ENCODE measurements at regions not wholly inside any gene's neighbourhood (a gene's known extent, or its start where the extent isn't known, plus 50 kb on each side); places are given as distances from the start of the nearest gene placed in this dataset.
"Not testable (repeated sequence)": the region's sequence is repeated elsewhere in the genome, so short reads cannot be mapped to it uniquely, and the experiment has no call there.

DNA sequence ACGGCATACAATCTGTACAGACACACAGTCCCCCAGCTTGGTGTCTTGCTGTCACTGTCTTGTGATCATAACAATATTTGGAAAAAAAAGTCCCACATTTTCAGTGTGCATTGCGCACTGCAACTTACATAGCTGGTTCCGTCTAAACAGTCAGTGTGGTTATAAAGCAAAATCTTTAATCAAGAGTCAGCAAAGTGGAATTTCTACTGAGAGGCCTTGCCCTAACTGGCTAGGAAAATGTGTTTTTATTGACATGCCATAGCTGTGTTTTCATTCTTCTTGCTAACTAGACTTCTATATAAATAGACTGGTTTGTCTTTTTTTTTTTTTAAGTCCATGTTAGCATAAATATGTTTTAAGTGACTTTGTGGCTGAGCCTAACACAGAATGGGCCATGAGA is 174.8 kb downstream of the POLR2M start:
- peak; percentile 6 for DNase-seq (ENCODE audit: low read depth)

DNA sequence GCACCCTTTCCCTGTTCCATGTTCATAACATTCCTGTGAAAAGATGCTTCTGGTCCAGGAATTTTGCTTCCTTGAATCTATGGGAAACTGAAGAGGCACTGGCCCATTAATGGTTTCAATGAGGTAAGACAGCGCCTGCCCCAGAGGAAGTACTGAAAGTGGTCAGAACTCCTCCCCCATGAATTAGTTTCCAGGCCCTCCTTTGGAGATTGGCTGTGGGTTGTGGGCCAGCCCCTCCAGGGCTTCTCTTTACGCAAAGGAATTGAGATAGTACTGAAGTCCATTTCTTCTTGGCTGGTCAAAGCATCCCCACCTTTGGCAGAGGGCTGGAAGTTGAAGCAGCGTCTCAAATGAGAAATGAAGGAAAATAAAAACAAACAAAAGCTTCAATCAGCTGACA is 175.5 kb downstream of the POLR2M start:
- no peak for DNase-seq (ENCODE audit: low read depth)

DNA sequence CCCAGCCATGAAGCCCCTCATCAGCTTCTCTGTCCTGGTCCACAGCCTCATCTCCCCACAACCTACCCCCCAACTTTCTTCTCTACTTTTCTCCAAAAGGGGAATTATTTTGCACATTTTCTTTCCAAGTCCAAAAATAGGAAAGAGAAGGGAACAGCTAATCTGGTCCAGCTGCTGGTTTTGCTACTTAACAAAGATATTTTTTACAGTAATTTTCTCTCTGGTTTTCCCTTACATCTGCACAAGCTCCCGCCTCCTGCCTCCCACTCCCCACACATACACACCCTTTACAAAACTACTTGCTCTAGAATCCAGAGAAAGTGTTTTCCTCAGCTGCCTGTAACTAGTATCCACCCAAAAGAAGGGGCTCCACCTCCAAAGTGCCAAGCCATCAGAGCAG is 177.2 kb downstream of the POLR2M start:
- DNase-seq (ENCODE audit: low read depth), result no peak

DNA sequence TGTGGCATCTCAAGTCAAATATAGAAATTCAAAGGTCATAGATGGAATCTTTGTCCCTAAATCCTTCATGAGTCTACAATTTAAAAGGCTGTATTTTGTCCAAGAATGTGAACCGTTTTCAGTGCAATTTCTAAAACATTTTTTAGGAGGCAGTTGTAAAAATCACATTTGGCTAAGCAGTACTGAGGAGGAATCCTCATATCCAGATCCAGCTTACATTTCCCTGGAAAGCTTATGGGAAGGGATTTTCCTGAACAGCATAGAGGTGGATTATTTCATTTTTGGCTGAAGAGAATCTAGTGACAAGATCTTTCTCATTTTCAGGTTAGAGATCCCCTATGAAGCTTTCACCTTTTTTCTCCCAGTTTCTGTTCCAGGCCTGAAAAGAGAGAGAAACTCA is 178.4 kb downstream of the POLR2M start:
- no peak for DNase-seq (ENCODE audit: low read depth)

DNA sequence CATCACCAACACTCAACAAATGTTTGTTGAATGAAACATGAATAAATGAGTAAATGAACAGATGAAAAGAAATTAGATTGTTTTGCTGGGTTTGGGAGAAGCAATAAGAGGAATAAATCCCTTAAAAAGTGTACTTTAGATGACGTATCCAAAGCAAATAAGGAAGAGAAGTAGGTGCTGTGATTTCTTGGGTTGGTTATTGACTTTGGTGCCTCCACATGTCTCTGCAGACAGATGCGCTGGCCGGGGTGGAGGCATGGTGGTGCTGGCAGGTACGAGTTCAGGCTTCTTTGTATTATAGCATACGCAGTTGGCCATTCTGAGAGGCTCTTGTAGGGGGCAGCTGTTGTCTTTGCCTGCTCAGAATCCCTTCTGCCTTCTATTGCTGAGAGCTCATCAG is 178.9 kb downstream of the POLR2M start:
- no peak for DNase-seq (ENCODE audit: low read depth)

DNA sequence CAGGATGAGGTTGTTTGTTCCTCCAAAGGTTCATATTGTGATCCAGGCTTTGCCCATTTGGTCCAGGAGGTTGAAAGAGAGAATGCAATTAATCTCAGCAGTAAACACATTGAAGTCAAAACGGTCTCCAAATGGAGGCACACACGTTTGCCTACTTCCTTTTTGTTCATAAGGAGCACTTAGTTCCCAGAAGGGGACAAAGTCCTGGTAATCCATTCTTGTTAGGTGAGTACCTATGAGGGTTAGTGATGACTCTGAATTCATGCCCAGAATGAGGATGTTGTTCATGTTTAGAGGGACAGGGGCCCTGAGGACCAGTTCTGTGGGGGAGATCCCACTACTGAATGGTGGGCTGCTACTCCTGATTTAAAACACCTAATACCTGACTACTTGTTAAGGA is 177.7 kb downstream of the ALDH1A2 start:
- DNase-seq (ENCODE audit: low read depth), result no peak

DNA sequence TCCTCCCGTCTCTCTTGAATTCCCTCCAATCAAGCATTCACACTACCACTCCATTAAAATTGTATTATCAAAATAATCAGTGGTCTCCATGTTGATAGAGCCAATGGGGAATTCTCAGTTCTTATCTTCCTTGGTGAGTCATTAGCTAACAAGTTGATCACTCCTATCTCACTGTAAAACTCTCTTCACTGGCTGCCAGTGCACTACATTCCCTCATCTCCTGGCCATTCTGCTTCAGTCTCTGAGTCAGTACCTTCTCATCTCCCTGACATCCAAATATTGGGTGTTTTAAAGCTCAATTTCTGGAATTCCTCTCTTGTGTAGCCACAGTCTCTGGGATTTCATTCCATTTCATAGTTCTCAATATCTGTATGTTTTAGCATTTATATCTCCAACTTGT is 175.2 kb downstream of the ALDH1A2 start:
- DNase-seq (ENCODE audit: low read depth), result no peak

DNA sequence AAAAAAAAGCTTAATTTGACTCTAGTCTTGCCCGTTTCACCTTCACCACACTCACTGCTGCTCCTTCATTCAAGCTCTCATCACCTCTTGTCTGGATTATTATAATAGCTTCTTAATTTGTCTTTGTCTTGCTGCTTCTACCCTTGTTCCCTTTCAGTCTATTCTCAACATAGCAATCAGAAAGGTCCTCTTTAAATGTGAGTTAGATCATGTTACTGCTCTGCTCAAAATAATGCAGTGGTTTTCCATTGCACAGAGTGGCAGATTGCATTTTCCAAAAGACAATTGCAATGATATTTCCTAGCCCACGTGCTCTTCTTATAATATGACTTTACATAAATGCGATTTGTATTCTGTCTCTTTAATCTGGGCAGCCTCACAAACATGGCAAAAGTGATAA is 174.6 kb downstream of the ALDH1A2 start:
- DNase-seq (ENCODE audit: low read depth), result no peak

DNA sequence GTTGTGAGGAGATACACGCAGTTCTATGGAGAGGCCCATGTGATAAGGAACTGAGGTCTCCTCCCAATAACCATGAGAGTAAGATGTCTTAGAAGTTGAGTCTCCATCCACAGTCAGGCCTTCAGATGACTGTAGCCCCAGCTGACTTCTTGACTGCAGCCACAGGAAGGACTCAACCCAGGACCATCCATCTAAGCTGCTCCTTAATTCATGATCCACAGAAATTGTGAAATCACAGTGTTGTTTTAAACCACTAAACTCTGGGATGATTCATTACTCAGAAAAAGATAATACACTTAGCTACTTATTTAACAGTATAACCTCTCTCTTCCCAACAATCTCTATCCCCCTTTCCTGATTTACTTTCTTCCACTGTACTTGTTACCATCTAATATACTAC is 173.3 kb downstream of the ALDH1A2 start:
- DNase-seq (ENCODE audit: low read depth), result no peak

DNA sequence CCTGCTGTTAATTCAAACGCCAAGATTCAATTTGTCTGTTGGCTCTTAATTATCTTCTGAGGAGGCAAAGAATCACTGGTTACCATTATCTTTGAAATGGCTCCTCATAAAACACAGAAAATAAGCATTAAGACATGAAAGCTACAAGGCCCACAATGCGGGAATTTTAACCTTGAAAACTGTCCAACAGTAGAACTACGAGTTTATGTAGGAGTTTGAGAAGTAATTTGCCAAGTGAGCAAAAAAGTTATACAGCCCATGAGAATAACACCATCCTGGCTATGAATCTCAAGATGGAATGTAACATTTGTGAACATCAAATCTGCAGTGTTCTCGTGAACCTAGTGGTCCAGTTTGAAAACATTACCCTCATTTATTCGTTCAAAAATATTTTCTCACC is 172.5 kb downstream of the ALDH1A2 start:
- DNase-seq (ENCODE audit: low read depth), result no peak

DNA sequence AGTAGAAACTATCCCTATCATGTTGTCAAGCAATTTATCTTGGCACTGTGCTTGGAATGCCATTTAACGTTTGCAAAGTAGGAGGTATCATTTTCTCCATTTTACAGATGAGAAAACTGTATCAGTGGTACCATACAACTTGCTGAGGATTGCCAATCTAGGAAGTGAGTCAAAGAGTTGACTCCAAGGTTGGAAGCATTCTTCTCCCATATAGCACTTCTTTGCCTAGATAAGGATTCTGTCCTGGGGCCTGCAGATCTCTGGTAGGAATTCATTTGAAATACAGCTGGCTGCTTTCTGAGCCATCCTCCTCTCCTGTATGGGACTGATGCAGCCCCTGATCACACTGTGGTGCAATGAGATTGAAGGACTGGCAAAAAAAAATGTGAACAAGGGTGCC is 170.2 kb downstream of the ALDH1A2 start:
- no peak for DNase-seq (ENCODE audit: low read depth)

DNA sequence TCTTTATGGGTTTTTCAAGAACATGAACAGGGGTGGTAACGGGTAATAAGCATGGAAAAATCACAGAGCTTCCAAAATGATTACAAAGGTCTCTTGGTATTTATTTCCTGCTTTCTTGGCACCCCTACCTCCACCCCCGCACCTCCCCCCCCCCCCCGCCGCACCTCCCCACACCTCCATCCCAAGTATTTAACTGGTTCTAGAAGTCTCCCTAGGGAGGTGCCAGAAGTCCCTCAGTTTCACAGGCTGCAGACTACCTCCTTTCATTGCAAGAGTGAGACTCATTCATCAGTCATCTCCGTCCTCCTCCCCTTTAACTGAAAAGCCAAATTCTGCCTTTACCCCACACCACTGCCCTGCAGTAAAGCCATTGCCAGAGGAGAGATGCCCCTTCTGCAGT is 169.4 kb downstream of the ALDH1A2 start:
- no peak for DNase-seq (ENCODE audit: low read depth)

DNA sequence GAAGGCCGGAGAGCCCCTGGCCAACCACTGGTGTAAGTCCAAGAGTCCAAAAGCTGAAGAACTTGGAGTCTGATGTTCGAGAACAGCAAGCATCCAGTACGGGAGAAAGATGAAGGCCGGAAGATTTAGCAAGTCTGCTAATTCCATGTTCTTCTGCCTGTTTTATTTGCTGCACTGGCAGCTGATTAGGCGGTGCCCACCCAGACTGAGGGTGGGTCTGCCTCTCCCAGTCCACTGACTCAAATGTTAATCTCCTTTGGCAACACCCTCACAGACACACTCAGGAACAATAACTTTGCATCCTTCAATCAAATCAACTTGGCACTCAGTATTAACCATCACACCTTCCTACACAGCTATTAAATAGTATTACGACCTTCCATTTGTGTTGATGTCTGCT is 168.6 kb downstream of the ALDH1A2 start:
- DNase-seq (ENCODE audit: low read depth), result not testable (repeated sequence)

DNA sequence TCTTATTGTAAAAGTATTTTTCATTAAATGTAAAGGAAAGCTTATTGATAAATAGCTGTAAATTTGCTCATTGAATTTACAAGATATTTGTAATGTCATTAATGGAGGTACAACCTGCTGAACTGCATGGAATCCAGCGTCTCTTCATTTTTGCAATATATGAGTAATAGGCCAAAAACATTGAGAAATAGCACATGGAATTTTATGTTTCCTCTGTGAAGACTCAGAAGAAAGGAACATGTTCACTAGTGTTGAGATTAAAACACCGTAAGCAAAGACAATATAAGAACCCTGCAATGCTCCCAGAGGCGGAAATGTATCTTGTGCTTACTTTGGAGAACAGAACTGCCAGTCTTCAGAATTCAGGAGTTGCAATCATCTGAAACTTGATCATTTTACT is 167.6 kb downstream of the ALDH1A2 start:
- no peak for DNase-seq (ENCODE audit: low read depth)

DNA sequence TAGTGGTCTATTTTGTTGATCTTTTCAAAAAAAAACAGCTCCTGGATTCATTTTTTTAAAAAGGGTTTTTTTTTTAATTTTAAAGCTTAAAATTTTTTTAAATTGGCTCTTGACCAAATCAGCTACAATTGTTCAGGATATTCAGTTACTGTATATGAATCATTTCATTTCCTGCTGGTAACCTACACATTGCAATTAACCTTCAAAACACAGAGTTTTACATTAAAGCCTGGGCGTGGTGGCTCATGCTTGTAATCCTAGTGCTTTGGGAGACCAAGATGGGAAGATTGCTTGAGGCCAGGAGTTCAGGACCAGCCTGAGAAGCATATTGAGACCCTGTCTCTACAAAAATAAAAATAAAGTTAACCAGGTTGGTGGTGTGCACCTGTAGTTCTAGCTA is 163.4 kb downstream of the ALDH1A2 start:
- no peak for DNase-seq (ENCODE audit: low read depth)
